DND-41 (cell line): ENCODE measurements at regions not wholly inside any gene's neighbourhood (a gene's known extent, or its start where the extent isn't known, plus 50 kb on each side); places are given as distances from the start of the nearest gene placed in this dataset.
"Not testable (repeated sequence)": the region's sequence is repeated elsewhere in the genome, so short reads cannot be mapped to it uniquely, and the experiment has no call there.

Experiments used
- EZH2 ChIP-seq: IDR thresholded peaks from 3 replicates; pipeline ENCODE4 v1.6.1; 2012; ENCODE audit warnings: borderline replicate concordance, low read depth, mild to moderate bottlenecking, moderate library complexity, low read length, inconsistent platforms; ENCODE audit not compliant: severe bottlenecking
- TF ChIP-seq, protein P1 (sequence below): IDR thresholded peaks from 2 replicates; pipeline ENCODE4 v1.5.1; 2012; ENCODE audit warnings: borderline replicate concordance, low read length, moderate library complexity, mild to moderate bottlenecking; ENCODE audit not compliant: poor library complexity, severe bottlenecking; ENCODE audit errors: extremely low read depth

DNA sequence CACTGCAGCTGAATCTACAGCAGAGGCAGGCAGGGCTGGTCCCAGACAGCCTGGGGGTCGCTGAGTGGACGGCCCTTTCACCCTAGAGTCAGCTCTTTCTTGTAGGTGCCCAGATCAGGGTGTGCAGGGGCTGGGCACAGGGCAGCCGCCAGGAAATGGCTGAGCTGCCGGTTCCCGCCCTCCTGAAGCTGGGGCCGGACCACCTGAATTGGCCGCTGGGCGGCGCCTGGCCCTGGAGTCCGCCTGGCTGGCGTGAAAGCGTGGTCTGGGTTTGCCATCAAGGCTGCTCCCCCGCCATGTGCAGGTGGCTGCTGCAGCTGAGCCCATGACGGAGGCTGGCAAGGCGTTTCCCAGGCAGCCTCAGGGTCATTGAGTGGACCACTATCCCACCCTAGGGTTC is 85.7 kb downstream of the POTEM start:
- TF ChIP-seq EZH2 = not testable (repeated sequence)
- TF ChIP-seq, protein P1, sequence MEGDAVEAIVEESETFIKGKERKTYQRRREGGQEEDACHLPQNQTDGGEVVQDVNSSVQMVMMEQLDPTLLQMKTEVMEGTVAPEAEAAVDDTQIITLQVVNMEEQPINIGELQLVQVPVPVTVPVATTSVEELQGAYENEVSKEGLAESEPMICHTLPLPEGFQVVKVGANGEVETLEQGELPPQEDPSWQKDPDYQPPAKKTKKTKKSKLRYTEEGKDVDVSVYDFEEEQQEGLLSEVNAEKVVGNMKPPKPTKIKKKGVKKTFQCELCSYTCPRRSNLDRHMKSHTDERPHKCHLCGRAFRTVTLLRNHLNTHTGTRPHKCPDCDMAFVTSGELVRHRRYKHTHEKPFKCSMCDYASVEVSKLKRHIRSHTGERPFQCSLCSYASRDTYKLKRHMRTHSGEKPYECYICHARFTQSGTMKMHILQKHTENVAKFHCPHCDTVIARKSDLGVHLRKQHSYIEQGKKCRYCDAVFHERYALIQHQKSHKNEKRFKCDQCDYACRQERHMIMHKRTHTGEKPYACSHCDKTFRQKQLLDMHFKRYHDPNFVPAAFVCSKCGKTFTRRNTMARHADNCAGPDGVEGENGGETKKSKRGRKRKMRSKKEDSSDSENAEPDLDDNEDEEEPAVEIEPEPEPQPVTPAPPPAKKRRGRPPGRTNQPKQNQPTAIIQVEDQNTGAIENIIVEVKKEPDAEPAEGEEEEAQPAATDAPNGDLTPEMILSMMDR = not testable (repeated sequence)
